CD4-positive, alpha-beta T cell treated with Interferon alpha-2 for 1 hour (primary cell): ENCODE measurements at regions not wholly inside any gene's neighbourhood (a gene's known extent, or its start where the extent isn't known, plus 50 kb on each side); places are given as distances from the start of the nearest gene placed in this dataset.

Source experiments
- DNase-seq, 2 donors: peaks; one replicate each; pipeline ENCODE4 v3.0.0-alpha.2; 2020 to 2022

DNA sequence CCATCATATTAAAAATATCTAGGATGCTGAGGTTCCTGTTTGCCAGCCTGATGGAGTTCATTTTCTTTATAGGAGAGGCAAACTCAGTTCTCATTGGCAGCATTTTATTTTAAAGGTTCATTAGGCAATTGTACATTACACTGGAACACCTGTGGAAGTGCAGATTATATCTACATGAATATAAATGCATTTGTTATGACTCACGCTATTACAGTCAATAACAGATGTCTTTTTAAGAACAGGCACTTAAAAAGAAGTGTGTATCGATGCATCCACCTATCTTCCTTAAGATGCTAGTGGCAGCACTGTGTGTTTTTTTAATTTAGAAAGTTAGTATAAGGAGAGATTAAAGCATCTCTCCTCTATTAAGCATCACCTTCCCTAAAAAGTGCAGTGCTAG lies 276.5 kb downstream of the PRDM2 start:
- DNase-seq = no peak

DNA sequence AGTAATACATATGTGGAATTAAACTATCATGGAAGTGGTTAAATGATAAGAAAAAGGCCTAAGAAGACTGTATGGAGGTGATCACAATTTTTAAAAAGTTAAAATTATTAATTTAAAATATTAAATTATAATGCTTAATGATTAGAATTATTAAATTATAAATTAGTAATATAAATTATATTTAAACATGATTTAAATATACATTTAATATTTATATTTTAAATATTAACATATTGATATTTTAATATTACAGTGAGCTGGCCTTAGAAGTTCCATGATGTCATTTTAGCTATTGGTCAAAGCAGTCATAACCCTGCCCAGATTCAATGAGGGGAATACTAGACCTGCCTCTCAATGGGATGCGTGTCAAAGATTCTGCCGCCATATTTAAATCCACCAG lies 281.2 kb downstream of the PRDM2 start:
- no peak for DNase-seq

DNA sequence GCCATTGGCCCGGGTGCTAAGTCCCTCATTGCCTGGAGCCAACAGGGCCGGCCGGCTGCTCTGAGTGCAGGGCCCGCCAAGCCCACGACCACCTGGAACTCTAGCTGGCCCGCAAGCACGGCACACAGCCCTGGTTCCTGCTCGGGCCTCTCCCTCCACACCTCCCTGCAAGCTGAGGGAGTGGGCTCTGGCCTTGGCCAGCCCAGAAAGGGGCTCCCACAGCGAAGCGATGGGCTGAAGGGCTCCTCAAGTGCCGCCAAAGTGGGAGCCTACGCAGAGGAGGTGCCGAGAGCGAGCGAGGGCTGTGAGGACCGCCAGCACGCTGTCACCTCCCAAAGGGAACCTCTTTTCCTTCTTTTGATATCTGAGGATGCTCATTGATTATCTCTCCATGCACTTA lies 283.4 kb downstream of the PRDM2 start:
- DNase-seq = no peak

DNA sequence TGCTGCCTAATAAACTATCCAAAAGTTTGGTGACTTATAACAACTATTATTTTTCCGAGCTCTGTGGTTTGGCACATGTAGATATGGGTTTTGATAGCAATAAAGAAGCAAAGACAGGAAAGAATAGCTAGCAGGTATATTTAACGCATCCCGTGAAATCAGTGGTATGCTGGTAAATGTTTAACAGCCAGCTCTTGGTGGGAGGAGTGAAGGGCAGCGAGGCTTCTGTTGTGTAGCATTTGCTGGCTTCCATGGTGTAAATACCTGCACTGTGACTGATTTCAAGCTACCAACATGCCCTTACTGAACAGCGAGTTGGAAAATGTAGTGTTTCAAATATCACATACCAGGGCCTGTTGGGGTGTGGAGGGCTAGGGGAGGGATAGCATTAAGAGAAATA lies 291.0 kb downstream of the PRDM2 start:
- DNase-seq = no peak

DNA sequence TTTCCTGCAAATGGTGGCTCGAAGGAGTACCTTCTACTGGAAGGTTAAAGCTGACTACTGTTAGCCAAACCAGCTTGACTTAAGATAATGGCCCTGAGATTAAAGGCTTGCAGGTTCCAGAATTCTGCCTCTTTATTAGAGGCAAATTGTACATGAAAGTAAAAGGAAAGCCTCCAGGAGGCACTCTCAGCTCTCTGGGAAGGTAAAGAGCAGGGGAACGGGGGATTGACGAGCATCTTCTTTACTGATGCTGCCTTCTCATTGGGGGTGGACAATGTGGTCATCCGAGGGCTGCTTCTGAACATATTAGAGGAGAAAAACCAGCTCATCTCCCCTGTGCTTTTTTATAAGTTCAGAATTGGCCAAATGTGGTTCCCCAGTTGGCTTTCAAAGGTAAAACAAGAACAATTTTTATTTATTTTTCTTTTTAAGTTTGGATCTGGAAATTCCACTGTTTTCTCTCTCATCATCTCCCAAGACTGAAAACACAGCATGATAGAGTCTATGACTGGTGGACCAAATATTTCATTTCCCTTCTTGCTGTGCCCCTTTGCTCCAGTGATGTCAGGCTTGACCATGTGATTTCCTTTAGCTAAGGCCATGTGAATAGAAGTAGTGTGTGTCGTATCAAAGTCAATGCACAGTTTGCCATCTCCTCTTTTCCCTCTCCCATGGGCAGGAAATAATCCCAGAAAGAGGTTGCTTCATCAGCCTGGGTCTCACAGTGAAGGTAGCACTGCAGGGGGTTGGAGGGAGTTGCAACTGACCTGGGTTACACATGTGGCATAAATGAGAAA lies 292.7 kb downstream of the PRDM2 start:
- no peak for DNase-seq

DNA sequence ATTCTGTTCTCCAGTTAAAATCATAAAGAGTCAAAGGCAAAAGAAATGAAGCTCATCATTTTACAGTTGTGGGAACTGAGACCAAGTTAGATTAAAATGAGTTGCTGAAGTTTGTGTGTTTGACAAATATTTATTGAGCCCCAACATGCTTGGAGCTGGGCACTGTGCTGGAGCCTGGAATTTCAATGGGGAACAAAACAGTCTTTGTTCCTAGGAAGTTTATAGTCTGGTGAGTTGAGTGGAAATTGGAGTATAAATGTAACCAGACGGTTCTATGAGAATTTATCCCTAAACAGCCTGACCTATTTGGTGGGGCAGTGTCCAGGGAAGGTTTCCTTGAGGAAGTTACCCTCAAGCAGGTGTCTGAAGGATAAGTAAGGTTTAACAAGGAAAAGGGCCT lies 294.4 kb downstream of the PRDM2 start:
- DNase-seq = no peak

DNA sequence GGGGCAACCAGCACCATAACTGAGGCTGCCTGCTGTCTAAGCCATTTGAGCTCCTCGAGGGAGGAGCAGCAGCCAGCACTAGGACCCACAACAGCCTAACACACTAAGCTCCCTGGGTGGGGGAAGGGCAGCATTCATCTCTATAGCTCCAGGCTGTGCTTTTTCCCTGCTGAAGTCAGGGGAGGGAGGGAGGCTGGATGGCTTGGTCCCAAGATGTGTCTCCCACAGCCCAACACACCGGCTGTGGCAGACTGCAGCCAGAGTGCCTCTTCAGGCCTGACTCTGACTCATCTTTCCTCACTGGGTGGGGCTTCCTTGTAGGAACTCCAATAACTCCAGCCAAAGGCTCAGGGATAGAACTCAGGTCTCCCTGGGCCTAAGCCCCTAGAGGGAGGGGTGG lies 296.3 kb downstream of the PRDM2 start:
- no peak for DNase-seq

DNA sequence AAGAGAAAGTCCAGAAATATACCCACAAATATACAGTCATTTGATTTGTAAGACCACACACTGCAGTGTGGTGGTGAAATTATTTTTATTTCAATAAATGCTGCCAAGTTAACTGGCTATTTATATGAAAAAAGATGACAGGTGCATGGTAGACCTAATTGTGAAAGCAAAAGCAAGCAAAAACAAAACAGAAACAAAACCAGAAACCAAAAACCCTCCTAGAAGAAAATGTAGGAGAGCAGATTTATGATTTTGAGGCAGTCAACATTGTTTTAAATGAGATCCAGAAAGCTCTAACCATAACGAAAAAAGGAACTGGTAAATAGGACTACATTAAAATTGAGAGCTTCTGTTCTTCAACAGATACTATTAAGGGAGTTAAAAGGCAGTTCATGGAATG lies 303.6 kb downstream of the PRDM2 start:
- DNase-seq = no peak

DNA sequence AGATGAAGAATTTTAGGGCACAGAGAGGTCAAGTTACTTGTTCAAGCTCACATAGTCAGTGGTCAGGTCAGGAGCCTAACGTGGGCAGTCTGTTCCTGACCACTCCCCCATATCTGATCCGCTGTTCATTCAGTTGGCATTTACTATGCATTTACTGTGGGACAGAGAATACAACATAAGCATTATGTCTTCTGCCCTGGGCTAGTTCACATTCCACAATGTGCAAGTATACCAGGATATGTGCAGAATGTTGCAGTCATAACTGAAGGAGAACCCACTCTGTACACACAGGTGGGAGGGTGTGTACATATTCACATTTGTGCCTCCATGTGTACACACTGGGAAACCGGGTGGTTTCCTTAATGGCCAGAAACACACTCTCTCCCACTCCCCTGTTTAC lies 309.6 kb downstream of the PRDM2 start:
- no peak for DNase-seq

DNA sequence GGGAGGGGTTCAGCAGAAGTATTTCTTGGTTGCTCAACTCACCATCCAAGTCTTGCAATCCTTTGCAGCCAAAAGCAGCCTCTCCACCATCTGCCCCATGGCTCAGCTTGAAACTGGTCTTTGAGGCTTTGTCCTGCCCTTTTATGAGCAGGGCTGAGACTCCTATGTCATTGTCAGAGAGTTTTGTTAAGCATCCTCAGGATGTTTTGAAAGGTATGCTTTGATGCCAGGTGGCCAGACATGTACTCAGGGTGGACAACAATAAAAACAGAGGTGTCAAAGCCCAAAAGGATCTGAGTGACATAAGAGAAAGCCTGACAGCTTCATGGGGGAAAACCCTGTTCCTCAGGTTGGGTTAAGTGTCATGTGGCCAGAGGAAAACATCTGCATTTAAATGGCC lies 310.5 kb downstream of the PRDM2 start:
- DNase-seq = no peak

DNA sequence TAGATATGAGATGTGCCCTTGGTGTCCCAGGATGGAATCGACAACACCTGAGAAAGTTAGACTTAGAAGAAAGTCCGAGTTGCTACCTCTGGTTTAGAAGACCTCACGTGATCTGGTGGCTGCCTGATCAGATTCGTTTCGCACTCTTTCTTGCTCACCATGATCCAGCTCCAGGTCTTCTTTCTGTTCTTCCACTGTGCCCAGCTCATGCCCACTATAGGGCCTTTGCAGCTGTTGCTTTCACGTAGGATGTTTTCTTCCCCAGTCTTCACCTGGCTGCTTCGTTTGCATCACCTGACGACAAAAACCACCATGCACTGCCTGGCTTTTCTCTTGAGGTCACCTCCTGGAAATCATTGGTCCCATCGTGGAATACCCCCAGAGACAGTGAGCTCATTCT lies 311.1 kb downstream of the PRDM2 start:
- no peak for DNase-seq

DNA sequence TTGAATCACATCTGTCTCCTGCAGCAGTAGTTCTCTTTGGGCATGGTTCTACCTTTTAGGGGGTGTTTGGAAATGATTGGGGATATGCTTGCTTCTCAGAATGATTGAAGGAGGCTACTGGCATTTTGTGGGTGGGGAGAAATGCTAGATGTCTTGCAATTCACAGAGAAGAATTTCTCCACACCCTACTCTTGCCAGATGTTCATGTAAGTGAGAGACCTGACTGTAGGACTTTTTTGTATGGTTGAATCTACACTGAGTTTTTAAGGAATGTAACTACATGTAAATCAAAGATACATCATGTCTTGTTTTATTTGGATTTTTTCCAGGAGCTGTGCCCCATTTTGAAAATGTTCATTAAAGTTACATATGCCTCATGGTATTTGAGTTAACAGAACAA lies 311.9 kb downstream of the PRDM2 start:
- DNase-seq = no peak

DNA sequence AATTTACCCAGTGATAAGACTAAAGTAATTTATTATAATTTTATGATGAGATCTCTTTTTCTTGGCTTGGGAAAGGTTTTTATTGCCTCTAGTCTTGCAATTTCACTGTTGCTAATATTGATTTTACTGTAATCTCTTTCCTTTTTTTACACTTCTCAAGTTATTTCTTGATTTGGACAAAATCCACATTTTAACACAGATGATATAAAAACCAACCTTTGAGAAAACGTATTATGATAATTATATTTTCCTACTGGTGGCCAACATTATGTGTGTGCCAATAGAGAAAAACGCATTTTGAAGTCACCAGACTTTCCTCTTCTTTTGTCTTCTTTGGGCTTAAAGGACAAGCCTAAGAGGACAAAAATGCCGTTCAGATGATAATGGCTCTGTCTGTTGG lies 314.9 kb downstream of the PRDM2 start:
- no peak for DNase-seq

DNA sequence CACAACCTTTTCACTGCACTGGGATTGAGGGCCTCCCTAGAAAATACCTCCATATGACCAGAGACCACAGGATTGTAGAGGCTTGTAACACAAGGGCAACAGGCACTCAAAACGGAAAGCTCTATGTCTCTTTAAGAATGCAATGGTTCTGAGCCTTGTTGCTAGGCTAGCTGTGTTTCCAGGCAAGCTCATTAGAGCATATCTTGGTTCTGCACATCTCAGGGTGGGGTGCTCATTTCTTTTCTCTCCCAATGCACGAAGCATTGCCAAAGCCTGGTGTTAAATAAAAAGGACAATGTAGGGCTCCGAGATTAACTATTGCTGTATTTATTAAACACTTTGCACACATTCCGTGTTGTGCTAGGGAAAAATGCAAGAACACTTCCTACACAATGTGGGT lies 315.9 kb downstream of the PRDM2 start:
- DNase-seq = no peak

DNA sequence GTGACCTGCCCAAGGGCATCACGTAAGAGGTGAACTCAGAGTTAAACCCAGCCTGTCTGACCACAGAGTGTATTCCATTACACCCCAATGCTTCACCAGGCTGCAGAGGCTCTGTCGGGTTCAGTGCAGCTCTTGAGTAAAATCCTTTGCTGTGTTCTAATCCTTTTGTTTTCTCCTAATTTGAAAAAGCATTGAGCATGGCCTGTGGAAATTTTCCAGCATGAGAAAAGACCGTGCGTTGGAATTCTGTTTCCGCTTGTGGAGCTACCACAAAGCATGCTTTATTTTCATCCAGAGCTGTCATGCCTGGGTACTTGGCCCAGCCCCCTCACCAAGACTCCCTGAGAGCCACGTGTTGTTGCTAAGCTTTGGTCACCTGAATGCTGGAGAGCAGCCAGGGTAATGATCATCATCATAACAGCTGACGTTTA lies 317.6 kb downstream of the PRDM2 start:
- no peak for DNase-seq

DNA sequence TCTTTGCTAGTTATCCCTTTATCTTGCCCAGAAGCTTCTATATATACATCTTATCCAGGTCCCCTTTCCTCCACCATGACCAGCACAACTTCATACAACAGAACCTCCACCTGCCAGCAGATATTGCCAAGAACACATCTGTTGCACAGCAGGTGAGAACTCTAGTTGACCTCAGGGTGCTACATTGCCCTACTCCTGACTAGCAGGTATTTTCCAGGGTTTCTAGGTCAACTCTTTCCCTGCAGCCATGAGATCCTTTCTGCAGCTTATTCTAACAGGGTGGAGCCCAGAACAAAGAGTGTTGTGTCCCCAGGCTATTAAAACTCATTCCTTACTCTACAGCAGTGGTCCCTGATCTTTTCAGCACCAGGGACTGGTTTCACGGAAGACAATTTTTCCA lies 319.5 kb downstream of the PRDM2 start:
- no peak for DNase-seq

DNA sequence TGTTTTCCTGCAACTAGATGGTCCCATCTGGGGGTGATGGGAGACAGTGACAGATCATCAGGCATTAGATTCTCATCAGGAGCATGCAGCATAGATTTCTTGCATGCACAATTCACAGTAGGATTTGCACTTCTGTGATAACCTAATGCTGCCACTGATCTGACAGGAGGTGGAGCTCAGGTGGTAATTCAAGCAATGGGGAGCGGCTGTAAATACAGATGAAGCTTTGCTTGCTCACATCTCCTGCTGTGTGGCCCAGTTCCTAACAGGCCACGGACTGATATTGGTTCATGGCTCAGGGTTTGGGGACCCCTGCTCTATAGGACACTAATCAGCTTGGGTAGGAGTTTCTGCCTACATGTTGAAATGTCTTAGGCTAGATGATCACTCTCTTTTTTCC lies 320.0 kb downstream of the PRDM2 start:
- DNase-seq = no peak

DNA sequence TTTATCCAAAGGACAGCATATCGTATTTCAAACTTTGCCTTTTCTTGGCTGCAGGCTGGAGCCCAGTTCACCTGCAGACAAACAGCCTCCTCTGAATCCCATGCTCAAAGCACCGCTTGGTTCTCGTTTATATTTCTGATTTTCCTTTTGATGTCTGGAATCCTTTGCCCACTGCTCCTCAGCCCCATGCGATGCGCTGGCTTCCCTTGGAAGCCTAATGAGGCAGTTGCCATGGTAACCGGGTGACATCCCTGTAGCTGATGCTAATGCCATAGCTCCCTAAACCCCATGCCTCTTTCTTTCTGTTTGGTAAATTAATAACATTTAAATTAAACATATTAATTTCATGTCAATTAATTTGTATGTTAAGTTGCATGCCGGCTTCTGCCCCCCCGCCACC lies 327.1 kb downstream of the PRDM2 start:
- no peak for DNase-seq

DNA sequence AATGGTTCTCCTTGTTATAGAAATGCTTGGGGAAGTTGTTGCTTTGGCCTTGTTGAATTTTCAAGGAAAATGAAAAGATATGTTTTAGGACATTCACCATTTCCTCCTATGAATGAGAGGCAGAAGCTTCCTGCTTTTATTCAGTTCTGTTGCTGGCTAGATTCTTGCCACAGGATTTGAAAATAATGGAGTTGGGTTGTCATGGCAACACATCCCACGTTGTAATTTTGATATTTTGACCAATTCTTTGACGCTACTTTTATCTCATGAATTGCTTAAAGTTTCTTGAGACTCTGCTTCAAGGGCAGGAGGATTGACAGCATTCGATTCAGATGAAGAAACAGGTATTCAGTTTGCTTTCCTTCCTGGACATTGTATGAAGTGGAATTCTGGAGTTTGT lies 331.5 kb downstream of the PRDM2 start:
- DNase-seq = no peak

DNA sequence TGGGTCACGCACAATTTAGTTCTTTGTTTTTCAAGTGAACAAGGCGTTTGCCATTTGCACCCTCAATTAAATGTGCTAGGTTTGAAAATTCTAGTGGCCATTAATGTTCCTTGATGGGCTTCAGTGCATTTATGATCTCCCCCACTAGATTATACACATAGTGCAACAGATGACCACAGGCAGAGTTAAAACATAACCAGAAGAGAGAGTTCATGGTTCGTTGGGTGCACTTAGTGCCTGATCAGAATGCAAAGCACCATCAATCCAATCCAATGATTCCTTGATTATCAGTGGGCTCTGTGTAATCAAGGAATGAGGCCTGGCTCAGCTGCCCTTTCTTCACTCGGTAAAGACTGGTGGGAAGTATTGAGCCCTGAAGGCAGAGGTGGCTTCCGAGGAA lies 334.5 kb downstream of the PRDM2 start:
- DNase-seq = no peak

DNA sequence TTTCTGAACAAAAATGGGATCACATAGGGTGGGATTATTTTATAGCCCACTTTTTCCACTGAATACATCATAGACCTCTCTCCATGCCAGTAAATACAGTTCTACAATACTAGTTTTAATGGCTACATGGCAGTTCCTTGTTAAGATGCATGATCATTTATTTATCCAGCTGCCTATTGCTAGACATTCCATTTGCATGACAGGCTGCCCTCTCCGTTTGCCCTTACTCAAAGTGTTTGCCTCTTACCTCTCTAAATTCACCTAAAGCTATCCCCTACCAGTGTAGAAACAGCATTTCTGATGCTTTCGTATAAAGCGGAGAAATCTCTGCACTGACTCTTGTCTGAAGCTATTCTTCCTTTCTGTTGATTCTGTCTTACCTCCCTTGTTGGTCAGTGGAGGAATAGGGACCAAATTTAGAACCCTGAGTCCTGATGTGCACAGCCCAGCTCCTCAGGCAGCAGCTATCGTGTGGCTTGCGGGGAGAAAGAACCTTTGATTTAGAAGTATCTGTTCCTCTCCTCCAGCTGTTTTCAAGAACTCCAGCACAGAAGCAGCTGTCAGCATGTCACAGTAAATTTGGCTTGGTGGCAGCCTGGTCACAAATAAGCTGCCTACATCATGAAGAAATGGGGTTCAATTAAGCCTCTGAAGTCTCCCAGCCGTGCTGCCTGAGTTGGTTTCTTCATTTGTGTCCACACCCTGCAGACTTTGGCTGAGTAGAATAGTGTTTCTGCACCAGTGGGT lies 337.3 kb downstream of the PRDM2 start:
- no peak for DNase-seq

DNA sequence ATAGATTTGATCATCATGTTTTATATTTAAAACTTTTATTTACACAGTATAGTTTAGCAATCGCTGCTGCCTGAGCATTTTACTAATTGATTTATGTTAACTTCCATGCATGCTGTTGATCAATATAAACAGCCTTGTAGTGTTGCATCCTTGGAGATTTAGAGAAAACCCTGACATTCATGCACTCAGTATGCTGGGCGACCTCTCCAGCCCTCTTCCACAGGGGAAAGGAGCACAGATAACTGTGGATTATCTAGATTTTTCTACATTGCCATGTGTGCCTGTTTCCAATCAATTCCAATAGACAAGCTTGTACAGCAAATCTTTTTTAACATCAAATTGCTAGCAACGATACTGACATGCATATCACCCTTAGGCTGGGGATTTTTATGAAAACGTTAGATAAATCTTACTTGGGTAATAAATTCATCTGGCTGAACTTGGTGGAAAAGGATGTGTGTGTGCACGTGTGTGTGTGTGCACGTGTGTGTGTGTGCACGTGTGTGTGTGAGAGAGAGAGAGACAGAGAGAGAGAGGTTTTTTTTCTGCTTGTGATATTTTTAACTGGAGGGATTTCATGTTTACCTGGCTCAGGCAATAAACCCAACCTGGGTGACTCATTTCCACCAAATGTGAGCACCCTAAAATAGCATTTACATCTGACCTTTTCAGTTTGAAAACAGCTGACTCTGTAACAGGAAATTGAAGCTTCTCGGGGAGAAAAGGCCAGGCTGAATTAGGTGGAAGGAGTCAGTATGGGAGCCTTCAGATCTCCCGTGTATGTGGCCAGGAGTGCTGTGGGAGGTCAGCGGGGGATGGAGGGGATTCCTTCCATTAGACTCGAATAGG lies 339.8 kb downstream of the PRDM2 start:
- no peak for DNase-seq

DNA sequence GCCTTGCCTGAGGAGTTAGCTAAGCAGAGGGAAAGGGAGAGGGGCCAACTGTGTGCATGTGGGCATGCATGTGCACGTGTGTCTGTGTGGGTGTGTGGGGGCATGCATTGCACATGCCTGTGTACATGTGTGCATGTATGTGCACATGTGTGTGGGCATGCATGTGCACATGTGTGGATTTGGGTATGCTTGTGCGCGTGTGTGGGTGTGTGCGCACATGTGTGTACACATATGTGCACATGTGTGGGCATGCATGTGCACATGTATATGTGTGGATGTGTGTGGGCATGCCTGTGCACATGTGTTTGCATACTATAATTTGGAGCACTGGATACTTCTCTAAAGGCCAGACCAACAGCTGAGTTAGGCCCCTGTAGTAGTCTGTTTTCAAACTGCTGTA lies 350.0 kb downstream of the PRDM2 start:
- DNase-seq = no peak
